Gastrocnemius medialis (tissue), 4 donors: ENCODE measurements at regions not wholly inside any gene's neighbourhood (a gene's known extent, or its start where the extent isn't known, plus 50 kb on each side); places are given as distances from the start of the nearest gene placed in this dataset.

Experiments used
- ATAC-seq, 2 donors: fragments of 150-250 bp; one replicate each; pipeline ENCODE4 v1.9.1; 2016
- DNase-seq, 2 donors: peaks; one replicate each; pipeline ENCODE4 v3.0.0-alpha.2; 2019
- H3K27ac ChIP-seq, 4 donors: fragments of 200-600 bp; sonication (generic); 1 replicate in 1 of 4; 2 replicates in 3 of 4; pipeline ENCODE4 v1.5.1; 2016 to 2018; ENCODE audit warnings: mild to moderate bottlenecking in 2 of 4, moderate library complexity in 1 of 4
- H3K27me3 ChIP-seq, 3 donors: fragments of 200-600 bp; sonication (generic) in 2 of 3; 1 replicate in 1 of 3; 2 replicates in 2 of 3; pipeline versions ENCODE4 v1.5.1 to v1.6.0; 2016 to 2019; ENCODE audit warnings: mild to moderate bottlenecking in 1 of 3, moderate library complexity in 1 of 3
- H3K36me3 ChIP-seq, 2 donors: fragments of 200-600 bp; sonication (generic) in 1 of 2; one replicate each; pipeline ENCODE4 v1.5.1; 2017 to 2018
- H3K4me1 ChIP-seq, 2 donors: fragments of 200-600 bp; sonication (generic) in 1 of 2; one replicate each; pipeline ENCODE4 v1.5.1; 2016 to 2017; ENCODE audit warnings: mild to moderate bottlenecking in 2 of 2
- H3K4me3 ChIP-seq, 4 donors: fragments of 200-600 bp; sonication (generic) in 3 of 4; 1 replicate in 1 of 4; 2 replicates in 3 of 4; pipeline ENCODE4 v1.5.1; 2016 to 2019; ENCODE audit warnings: mild to moderate bottlenecking in 2 of 4
- H3K9me3 ChIP-seq, 3 donors: fragments of 200-600 bp; sonication (generic) in 2 of 3; 1 replicate in 1 of 3; 2 replicates in 2 of 3; pipeline ENCODE4 v1.5.1; 2016 to 2019
- CTCF ChIP-seq, 5 experiments: fragments of 450-650 bp in 3 of 5; fragments of 200-600 bp in 2 of 5; sonication (generic) in 2 of 5; IDR thresholded peaks in 4 of 5; conservative IDR thresholded peaks in 1 of 5; 1 replicate in 4 of 5; 2 replicates in 1 of 5; pipeline ENCODE4 v1.5.1; 2016 to 2019; ENCODE audit warnings: antibody characterized with exemption in 5 of 5, mild to moderate bottlenecking in 3 of 5, moderate library complexity in 3 of 5
- POLR2A ChIP-seq, 2 donors: fragments of 450-650 bp; IDR thresholded peaks; one replicate each; pipeline ENCODE4 v1.6.1; 2017; ENCODE audit warnings: antibody characterized with exemption in 2 of 2, mild to moderate bottlenecking in 2 of 2, moderate library complexity in 2 of 2
- in situ Hi-C, 4 donors: fragments of 200-750 bp; cut with MboI; loops; one replicate each; pipeline versions ENCODE4 v1.15.0 to v1.8.0; 2017; ENCODE audit warnings: low sequenced_read_pairs in 4 of 4
- intact Hi-C: fragments of 100-400 bp; cut with DNase I; formaldehyde crosslinking; loops from one replicate; pipeline ENCODE4 v1.15.1; 2023; ENCODE audit warnings: low total_unique reads

- H3K9me3 ChIP-seq = no peaks in the 10 kb centered on the region
- H3K36me3 ChIP-seq = no peaks in the 10 kb centered on the region
- H3K27ac ChIP-seq = no peak overlapping the region
- DNase-seq (no peak), ATAC-seq (no peak)
- no peaks in the 10 kb centered on the region for H3K27me3 ChIP-seq
- no peak overlapping the region for H3K4me3 ChIP-seq
- intact Hi-C loops = no loop called here
- TF ChIP-seq CTCF (IDR thresholded peaks at IDR 0.05 in 4 of 5, conservative IDR thresholded peaks at IDR 0.05 in 1 of 5) (no peak), POLR2A (IDR thresholded peaks at IDR 0.05) (no peak)
- in situ Hi-C loops = no loop called here
- H3K4me1 ChIP-seq = no peaks in the 10 kb centered on the region
Measured at GRCh38 chr9:118276784-118277183, 572.6 kb downstream of the TLR4 start.

GRCh38 chr9:118281772-118282171 is 577.6 kb downstream of the TLR4 start:
- DNase-seq (no peak), ATAC-seq (no peak)
- Histone ChIP-seq H3K36me3 (no peaks in the 10 kb centered on the region), H3K27ac (no peak overlapping the region), H3K27me3 (no peaks in the 10 kb centered on the region), H3K4me3 (no peak overlapping the region), H3K4me1 (no peaks in the 10 kb centered on the region), H3K9me3 (no peaks in the 10 kb centered on the region)
- TF ChIP-seq POLR2A (IDR thresholded peaks at IDR 0.05) (no peak), CTCF (IDR thresholded peaks at IDR 0.05 in 4 of 5, conservative IDR thresholded peaks at IDR 0.05 in 1 of 5) (no peak)
- intact Hi-C loops (no loop called here), in situ Hi-C loops (no loop called here)

- Histone ChIP-seq H3K27me3 (no peaks in the 10 kb centered on the region), H3K36me3 (no peaks in the 10 kb centered on the region), H3K9me3 (no peaks in the 10 kb centered on the region), H3K4me3 (no peak overlapping the region), H3K27ac (no peak overlapping the region), H3K4me1 (no peaks in the 10 kb centered on the region)
- DNase-seq = no peak
- in situ Hi-C loops = no loop called here
- no peak for ATAC-seq
- intact Hi-C loops = no loop called here
- TF ChIP-seq CTCF (IDR thresholded peaks at IDR 0.05 in 4 of 5, conservative IDR thresholded peaks at IDR 0.05 in 1 of 5) = no peak
- no peak for TF ChIP-seq POLR2A (IDR thresholded peaks at IDR 0.05)
Measured at GRCh38 chr9:118283488-118283887, 579.3 kb downstream of the TLR4 start.

GRCh38 chr9:118290116-118290515 is 585.9 kb downstream of the TLR4 start:
- ATAC-seq = no peak
- no peaks in the 10 kb centered on the region for H3K36me3 ChIP-seq
- in situ Hi-C loops = no loop called here

More at GRCh38 chr9:118290116-118290515, 585.9 kb downstream of the TLR4 start:
- intact Hi-C loops = no loop called here
- no peaks in the 10 kb centered on the region for H3K27me3 ChIP-seq
- H3K27ac ChIP-seq = no peak overlapping the region
- DNase-seq = no peak
- no peaks in the 10 kb centered on the region for H3K4me1 ChIP-seq
- H3K4me3 ChIP-seq = no peak overlapping the region
- H3K9me3 ChIP-seq = no peaks in the 10 kb centered on the region
- TF ChIP-seq CTCF (IDR thresholded peaks at IDR 0.05 in 4 of 5, conservative IDR thresholded peaks at IDR 0.05 in 1 of 5) = no peak
- TF ChIP-seq POLR2A (IDR thresholded peaks at IDR 0.05) = no peak
